ENCODE measurements at regions not wholly inside any gene's neighbourhood (a gene's known extent, or its start where the extent isn't known, plus 50 kb on each side); places are given as distances from the start of the nearest gene placed in this dataset.

GRCh38 chr16:65297453-65297852, 175.6 kb upstream of the CDH11 start (continued):
- TF ChIP-seq FOXP4 (CRISPR knock-in tag; IDR thresholded peaks at IDR 0.05), result no peak
- no peak for TF ChIP-seq ZNF671 (CRISPR knock-in tag; IDR thresholded peaks at IDR 0.05)

GRCh38 chr16:65295527-65295926, 173.7 kb upstream of the CDH11 start:
- ChIA-PET CTCF (interaction anchor here (1.2 kb wide), 1 partner anchor 23 kb away, joined by 3 read pairs; no protein-coding TSS in a partner anchor), POLR2A (no interaction called here)
- Mint-ChIP-seq H3K9me3 (peaks cover 9% of the 10 kb centered on the region), H3K4me1 (peaks cover 39% of the 10 kb centered on the region), H3K36me3 (peaks cover 3% of the 10 kb centered on the region; the same call in 1 of the 2 replicates), H3K27ac (no peak overlapping the region), H3K27me3 (ENCODE audit: low read depth) (no peaks in the 10 kb centered on the region; the same call in 1 of the 2 replicates), H3K4me3 (no peak overlapping the region)
- no peak for DNase-seq (ENCODE audit: low spot score)
- no peak for TF ChIP-seq ATF1 (CRISPR knock-in tag; IDR thresholded peaks at IDR 0.05)
- no peak for TF ChIP-seq ZNF671 (CRISPR knock-in tag; IDR thresholded peaks at IDR 0.05)
- TF ChIP-seq ZNF281 (CRISPR knock-in tag; IDR thresholded peaks at IDR 0.05), result no peak
- TF ChIP-seq ZNF121 (CRISPR knock-in tag; IDR thresholded peaks at IDR 0.05), result no peak
- TF ChIP-seq ATF2 (CRISPR knock-in tag; IDR thresholded peaks at IDR 0.05; ENCODE audit: borderline replicate concordance, low read depth), result no peak
- TF ChIP-seq HMGXB4 (CRISPR knock-in tag; IDR thresholded peaks at IDR 0.05), result no peak
- no peak for TF ChIP-seq OVOL2 (CRISPR knock-in tag; IDR thresholded peaks at IDR 0.05; ENCODE audit: borderline replicate concordance)
- no peak for TF ChIP-seq FOXK1 (CRISPR knock-in tag; IDR thresholded peaks at IDR 0.05)
- ATAC-seq, result no peak

GRCh38 chr16:65294708-65295107, 172.8 kb upstream of the CDH11 start:
- no peak overlapping the region for H3K4me3 Mint-ChIP-seq
- ATAC-seq (peak; percentile 54), DNase-seq (ENCODE audit: low spot score) (no peak)
- H3K4me1 Mint-ChIP-seq, result peaks cover 39% of the 10 kb centered on the region
- H3K36me3 Mint-ChIP-seq, result peaks cover 3% of the 10 kb centered on the region; the same call in 1 of the 2 replicates
- CTCF ChIA-PET, result interaction anchor here (1.2 kb wide), 1 partner anchor 24 kb away, joined by 3 read pairs; no protein-coding TSS in a partner anchor
- H3K27me3 Mint-ChIP-seq (ENCODE audit: low read depth), result no peaks in the 10 kb centered on the region; the same call in 1 of the 2 replicates
- no peak overlapping the region for H3K27ac Mint-ChIP-seq
- POLR2A ChIA-PET, result interaction anchor here (0.6 kb wide), 1 partner anchor 152 kb away, joined by 3 read pairs; no protein-coding TSS in a partner anchor
- peaks cover 9% of the 10 kb centered on the region for H3K9me3 Mint-ChIP-seq
- TF ChIP-seq OVOL2 (CRISPR knock-in tag; IDR thresholded peaks at IDR 0.05; ENCODE audit: borderline replicate concordance) (no peak), NR3C1 (CRISPR knock-in tag; conservative IDR thresholded peaks at IDR 0.05; ENCODE audit: low read depth) (no peak), PRDM15 (CRISPR knock-in tag; IDR thresholded peaks at IDR 0.05) (no peak), CREB1 (CRISPR knock-in tag; IDR thresholded peaks at IDR 0.05) (no peak), E2F1 (CRISPR knock-in tag; IDR thresholded peaks at IDR 0.05) (no peak), ZNF532 (CRISPR knock-in tag; IDR thresholded peaks at IDR 0.05; ENCODE audit: borderline replicate concordance) (no peak), TP53 (CRISPR knock-in tag; IDR thresholded peaks at IDR 0.05) (no peak)

Data from WTC11 (cell line).